Right atrium auricular region (tissue), 2 donors: ENCODE measurements at regions not wholly inside any gene's neighbourhood (a gene's known extent, or its start where the extent isn't known, plus 50 kb on each side); places are given as distances from the start of the nearest gene placed in this dataset.

Experiments
- DNase-seq: peaks from one replicate; pipeline ENCODE4 v3.0.0-alpha.2; 2019; ENCODE audit warnings: low spot score
- H3K27ac ChIP-seq, 2 donors: fragments of 200-600 bp; sonication (generic); 1 replicate in 1 of 2; 2 replicates in 1 of 2; pipeline ENCODE4 v1.5.1; 2016 to 2019
- H3K27me3 ChIP-seq, 2 donors: fragments of 200-600 bp; sonication (generic); one replicate each; pipeline versions ENCODE4 v1.5.1 to v1.6.0; 2017 to 2019
- H3K36me3 ChIP-seq: fragments of 200-600 bp; sonication (generic); one replicate; pipeline ENCODE4 v1.5.1; 2016
- H3K4me1 ChIP-seq, 2 donors: fragments of 200-600 bp; sonication (generic); one replicate each; pipeline versions ENCODE4 v1.5.1 to v1.6.0; 2017 to 2019
- H3K4me3 ChIP-seq, 2 donors: fragments of 200-600 bp; sonication (generic); 1 replicate in 1 of 2; 2 replicates in 1 of 2; pipeline ENCODE4 v1.5.1; 2017 to 2019; ENCODE audit warnings: mild to moderate bottlenecking in 1 of 2, moderate library complexity in 1 of 2
- H3K9me3 ChIP-seq, 2 donors: fragments of 200-600 bp; sonication (generic); one replicate each; pipeline ENCODE4 v1.5.1; 2019
- TF ChIP-seq, protein P1 (sequence below), 2 donors: fragments of 200-600 bp; sonication (generic); IDR thresholded peaks; one replicate each; pipeline ENCODE4 v1.5.1; 2019; ENCODE audit warnings: antibody characterized with exemption in 2 of 2

- no peaks in the 10 kb centered on the region for H3K27me3 ChIP-seq
- no peak overlapping the region for H3K27ac ChIP-seq
- no peak for DNase-seq
- TF ChIP-seq, protein P1, sequence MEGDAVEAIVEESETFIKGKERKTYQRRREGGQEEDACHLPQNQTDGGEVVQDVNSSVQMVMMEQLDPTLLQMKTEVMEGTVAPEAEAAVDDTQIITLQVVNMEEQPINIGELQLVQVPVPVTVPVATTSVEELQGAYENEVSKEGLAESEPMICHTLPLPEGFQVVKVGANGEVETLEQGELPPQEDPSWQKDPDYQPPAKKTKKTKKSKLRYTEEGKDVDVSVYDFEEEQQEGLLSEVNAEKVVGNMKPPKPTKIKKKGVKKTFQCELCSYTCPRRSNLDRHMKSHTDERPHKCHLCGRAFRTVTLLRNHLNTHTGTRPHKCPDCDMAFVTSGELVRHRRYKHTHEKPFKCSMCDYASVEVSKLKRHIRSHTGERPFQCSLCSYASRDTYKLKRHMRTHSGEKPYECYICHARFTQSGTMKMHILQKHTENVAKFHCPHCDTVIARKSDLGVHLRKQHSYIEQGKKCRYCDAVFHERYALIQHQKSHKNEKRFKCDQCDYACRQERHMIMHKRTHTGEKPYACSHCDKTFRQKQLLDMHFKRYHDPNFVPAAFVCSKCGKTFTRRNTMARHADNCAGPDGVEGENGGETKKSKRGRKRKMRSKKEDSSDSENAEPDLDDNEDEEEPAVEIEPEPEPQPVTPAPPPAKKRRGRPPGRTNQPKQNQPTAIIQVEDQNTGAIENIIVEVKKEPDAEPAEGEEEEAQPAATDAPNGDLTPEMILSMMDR (IDR thresholded peaks at IDR 0.05) = no peak
- H3K4me1 ChIP-seq = no peaks in the 10 kb centered on the region
- no peaks in the 10 kb centered on the region for H3K9me3 ChIP-seq
- H3K36me3 ChIP-seq = no peaks in the 10 kb centered on the region
- no peak overlapping the region for H3K4me3 ChIP-seq
Measured at GRCh38 chr10:57627642-57628178, 640.0 kb downstream of the IPMK start.

DNA sequence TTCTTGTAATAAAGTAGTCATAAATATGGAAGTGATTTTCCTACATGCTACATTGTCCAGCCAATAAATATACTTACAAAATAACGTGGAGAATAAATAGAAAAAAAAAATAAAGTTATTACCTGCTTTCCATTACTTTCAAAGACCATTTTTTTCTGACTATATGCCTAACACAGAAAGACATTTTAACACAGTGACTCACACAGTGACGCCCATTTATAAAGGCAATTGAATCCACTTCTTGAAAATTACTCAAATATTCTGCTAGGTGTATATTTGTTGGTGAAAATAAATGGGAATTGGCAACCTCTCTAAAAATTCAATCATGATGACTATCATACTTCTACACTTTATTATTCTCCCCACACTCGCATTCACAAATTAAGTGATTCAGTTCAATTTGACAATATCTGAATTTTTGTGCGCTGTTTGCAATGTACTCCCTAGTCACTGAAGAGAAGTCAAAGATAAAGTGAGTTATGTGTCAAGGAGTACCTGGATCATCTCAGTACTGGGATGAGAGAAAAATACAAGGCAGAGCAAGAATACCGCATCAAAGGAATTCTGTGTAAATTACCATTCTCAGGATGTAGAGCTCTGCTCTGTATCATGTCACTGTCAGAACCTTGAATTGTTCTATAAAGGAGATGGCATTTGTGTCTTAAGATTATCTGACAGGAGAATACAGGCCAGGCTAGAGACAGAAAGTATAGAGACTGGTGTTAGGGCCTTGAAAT is 642.7 kb downstream of the IPMK start:
- Histone ChIP-seq H3K4me1 (no peaks in the 10 kb centered on the region), H3K27ac (no peak overlapping the region), H3K27me3 (no peaks in the 10 kb centered on the region), H3K4me3 (no peak overlapping the region), H3K9me3 (no peaks in the 10 kb centered on the region), H3K36me3 (no peaks in the 10 kb centered on the region)
- TF ChIP-seq, protein P1 (IDR thresholded peaks at IDR 0.05) = no peak
- no peak for DNase-seq

- TF ChIP-seq, protein P1 (IDR thresholded peaks at IDR 0.05) = no peak
- Histone ChIP-seq H3K27ac (no peak overlapping the region), H3K36me3 (no peaks in the 10 kb centered on the region), H3K27me3 (no peaks in the 10 kb centered on the region), H3K4me3 (no peak overlapping the region), H3K9me3 (no peaks in the 10 kb centered on the region), H3K4me1 (no peaks in the 10 kb centered on the region)
- DNase-seq = no peak
Measured at GRCh38 chr10:57624066-57624465, 643.6 kb downstream of the IPMK start.

GRCh38 chr10:57621466-57621865 is 646.2 kb downstream of the IPMK start:
- no peak for DNase-seq
- H3K27ac ChIP-seq = no peak overlapping the region
- no peaks in the 10 kb centered on the region for H3K9me3 ChIP-seq
- no peaks in the 10 kb centered on the region for H3K36me3 ChIP-seq
- no peaks in the 10 kb centered on the region for H3K4me1 ChIP-seq
- no peak overlapping the region for H3K4me3 ChIP-seq
- no peaks in the 10 kb centered on the region for H3K27me3 ChIP-seq
- TF ChIP-seq, protein P1 (IDR thresholded peaks at IDR 0.05) = no peak

DNA sequence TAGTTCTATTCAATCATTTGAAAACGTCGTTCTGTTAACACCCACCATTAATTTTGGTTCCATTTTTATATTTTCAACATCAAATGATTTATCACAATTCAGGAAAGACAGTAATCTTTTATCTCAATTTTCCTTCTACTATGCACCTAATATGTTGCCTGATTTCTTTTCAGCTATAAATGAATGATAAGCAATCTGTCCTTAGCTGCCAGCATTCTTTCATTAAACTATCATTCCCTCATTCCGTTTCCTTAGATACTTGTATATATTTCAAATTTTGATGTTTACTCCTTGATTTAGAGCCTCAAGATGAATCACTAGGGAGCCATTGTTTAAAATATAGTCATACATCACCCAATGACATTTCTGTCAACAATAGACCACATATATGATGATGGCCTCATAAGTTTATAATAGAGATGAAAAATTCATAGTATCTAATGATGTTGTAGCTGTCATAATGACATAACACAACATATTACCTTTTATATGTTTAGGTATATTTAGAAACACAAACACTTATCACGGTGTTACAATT is 661.7 kb downstream of the IPMK start:
- H3K9me3 ChIP-seq = no peaks in the 10 kb centered on the region
- no peak for DNase-seq
- TF ChIP-seq, protein P1 (IDR thresholded peaks at IDR 0.05) = no peak
- H3K27me3 ChIP-seq = no peaks in the 10 kb centered on the region
- H3K4me1 ChIP-seq = no peaks in the 10 kb centered on the region
- no peak overlapping the region for H3K27ac ChIP-seq
- H3K36me3 ChIP-seq = no peaks in the 10 kb centered on the region
- no peak overlapping the region for H3K4me3 ChIP-seq
